ENCODE measurements at regions not wholly inside any gene's neighbourhood (a gene's known extent, or its start where the extent isn't known, plus 50 kb on each side); places are given as distances from the start of the nearest gene placed in this dataset.

DNA sequence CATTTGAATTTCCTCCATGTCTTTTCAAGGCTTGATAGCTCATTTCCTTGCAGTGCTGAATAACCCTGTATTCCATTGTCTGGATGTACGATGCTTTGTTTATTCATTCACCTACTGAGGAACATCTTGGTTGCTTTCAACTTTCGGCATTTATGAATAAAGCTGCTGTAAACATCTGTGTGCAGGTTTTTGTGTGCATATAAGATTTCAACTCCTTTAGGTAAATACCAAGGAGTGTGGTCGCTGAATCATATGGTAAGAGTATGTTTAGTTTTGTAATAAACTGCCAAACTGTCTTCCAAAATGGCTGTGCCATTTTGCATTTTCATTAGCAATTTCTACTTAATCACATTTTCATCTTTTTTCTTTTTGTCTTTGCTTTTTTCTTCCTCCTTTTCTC, 327.7 kb upstream of the TBX3 start (continued):
- TF ChIP-seq, protein P1, sequence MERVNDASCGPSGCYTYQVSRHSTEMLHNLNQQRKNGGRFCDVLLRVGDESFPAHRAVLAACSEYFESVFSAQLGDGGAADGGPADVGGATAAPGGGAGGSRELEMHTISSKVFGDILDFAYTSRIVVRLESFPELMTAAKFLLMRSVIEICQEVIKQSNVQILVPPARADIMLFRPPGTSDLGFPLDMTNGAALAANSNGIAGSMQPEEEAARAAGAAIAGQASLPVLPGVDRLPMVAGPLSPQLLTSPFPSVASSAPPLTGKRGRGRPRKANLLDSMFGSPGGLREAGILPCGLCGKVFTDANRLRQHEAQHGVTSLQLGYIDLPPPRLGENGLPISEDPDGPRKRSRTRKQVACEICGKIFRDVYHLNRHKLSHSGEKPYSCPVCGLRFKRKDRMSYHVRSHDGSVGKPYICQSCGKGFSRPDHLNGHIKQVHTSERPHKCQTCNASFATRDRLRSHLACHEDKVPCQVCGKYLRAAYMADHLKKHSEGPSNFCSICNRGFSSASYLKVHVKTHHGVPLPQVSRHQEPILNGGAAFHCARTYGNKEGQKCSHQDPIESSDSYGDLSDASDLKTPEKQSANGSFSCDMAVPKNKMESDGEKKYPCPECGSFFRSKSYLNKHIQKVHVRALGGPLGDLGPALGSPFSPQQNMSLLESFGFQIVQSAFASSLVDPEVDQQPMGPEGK (CRISPR knock-in tag; IDR thresholded peaks at IDR 0.05; ENCODE audit: borderline replicate concordance), result no peak

DNA sequence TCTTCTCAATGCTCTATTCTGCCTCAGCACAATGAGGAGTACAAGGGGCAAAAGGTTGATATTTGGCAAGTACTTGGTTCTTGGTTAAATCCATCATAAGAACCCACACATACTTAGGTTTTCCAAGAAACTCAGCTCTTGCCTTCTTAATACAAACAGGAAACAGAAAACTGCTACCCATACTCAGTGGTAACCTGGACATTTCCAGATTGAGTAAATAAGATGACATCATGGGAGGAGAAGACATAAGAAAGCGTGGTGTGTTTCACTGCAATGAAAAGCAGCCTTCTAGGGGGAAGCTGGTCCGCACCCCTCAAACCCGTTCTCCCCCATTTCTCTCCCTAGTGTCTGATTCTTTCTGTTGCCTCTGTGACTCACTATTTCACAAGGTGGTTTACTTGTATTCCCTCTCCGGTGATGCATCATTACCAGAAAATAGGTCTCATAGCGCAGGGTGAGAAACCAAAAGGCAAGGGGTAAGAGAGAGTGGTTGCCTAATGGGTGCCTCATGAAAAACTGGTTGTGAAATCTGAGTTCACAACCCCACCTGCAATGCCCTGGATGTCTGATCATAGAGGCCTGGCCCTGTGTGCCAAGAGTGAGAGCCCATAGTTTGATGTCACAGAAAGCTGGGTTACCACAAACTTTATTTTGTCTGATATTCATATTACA, 326.5 kb upstream of the TBX3 start:
- no peak for TF ChIP-seq SNAI2 (CRISPR knock-in tag; IDR thresholded peaks at IDR 0.05)
- no peak for TF ChIP-seq ZNF70 (CRISPR knock-in tag; IDR thresholded peaks at IDR 0.05)
- no peak for TF ChIP-seq TCF4 (CRISPR knock-in tag; IDR thresholded peaks at IDR 0.05; ENCODE audit: borderline replicate concordance)
- TF ChIP-seq ZC3H10 (CRISPR knock-in tag; IDR thresholded peaks at IDR 0.05), result no peak
- TF ChIP-seq, protein P1 (CRISPR knock-in tag; IDR thresholded peaks at IDR 0.05; ENCODE audit: borderline replicate concordance), result no peak
- no peak for TF ChIP-seq ZNF8 (CRISPR knock-in tag; IDR thresholded peaks at IDR 0.05)
- TF ChIP-seq, protein P2, sequence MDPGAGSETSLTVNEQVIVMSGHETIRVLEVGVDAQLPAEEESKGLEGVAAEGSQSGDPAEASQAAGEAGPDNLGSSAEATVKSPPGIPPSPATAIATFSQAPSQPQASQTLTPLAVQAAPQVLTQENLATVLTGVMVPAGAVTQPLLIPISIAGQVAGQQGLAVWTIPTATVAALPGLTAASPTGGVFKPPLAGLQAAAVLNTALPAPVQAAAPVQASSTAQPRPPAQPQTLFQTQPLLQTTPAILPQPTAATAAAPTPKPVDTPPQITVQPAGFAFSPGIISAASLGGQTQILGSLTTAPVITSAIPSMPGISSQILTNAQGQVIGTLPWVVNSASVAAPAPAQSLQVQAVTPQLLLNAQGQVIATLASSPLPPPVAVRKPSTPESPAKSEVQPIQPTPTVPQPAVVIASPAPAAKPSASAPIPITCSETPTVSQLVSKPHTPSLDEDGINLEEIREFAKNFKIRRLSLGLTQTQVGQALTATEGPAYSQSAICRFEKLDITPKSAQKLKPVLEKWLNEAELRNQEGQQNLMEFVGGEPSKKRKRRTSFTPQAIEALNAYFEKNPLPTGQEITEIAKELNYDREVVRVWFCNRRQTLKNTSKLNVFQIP (CRISPR knock-in tag; IDR thresholded peaks at IDR 0.05; ENCODE audit: borderline replicate concordance, low read depth), result no peak
- TF ChIP-seq ISL1 (CRISPR knock-in tag; IDR thresholded peaks at IDR 0.05), result no peak
- TF ChIP-seq TOX (CRISPR knock-in tag; IDR thresholded peaks at IDR 0.05; ENCODE audit: borderline replicate concordance), result no peak
- ATAC-seq, result no peak

DNA sequence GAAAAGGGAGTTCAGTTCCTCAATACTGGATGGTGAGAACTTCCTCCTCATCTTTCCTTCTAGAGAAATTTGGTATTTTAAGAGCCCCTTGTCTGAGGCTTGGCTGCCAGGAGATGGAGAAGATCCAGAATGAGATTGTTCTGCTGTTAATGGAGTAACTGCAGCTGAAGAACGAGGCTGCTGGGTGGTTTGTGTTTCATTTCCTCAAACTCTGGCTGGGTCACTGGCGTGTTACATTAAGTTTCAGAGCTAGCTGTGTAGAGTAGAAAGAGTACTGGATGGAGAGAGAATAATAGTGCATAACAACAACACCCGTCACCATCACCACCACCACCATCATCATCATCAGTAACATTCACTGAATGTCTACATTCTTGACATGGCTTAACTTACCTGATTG, 325.0 kb upstream of the TBX3 start:
- TF ChIP-seq ZNF8 (CRISPR knock-in tag; IDR thresholded peaks at IDR 0.05), result no peak
- TF ChIP-seq RARB (CRISPR knock-in tag; IDR thresholded peaks at IDR 0.05), result no peak
- no peak for ATAC-seq

DNA sequence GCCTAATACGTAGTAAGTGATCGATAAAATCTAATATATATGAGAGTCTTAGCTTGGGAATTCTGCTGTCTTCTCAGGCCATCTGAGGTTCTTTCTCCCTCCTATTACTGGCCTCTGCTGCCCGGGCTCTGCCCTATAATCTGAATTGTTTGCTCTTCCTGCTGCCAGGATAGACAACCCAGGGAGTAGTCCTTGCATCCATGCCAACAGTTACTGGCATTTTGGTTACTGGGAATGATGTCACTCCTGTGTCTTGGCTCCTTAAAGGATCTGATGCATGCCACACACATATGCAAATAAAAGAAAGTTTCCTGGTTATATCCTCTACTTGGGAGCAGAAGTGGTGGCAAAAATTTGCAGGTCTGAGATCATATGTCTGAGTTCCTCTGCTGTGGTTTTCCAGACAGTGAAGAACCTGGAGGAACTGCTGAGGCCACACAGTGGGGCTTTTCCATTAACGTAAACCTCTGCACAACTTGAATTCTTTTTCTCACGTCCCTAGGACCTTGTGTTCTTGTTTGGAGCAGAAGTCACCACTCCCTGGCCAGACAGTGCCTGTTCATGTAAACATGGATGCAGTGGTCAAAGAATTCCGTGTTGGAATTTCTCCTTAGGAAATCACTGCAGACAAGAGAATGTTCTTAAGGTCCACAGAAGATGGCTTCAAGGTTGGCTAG, 320.6 kb upstream of the TBX3 start:
- no peak for ATAC-seq
- no peak for TF ChIP-seq ISL1 (CRISPR knock-in tag; IDR thresholded peaks at IDR 0.05)
- no peak for TF ChIP-seq BACH2 (CRISPR knock-in tag; IDR thresholded peaks at IDR 0.05; ENCODE audit: borderline replicate concordance)
- TF ChIP-seq SNAI2 (CRISPR knock-in tag; IDR thresholded peaks at IDR 0.05), result no peak
- TF ChIP-seq, protein P3, sequence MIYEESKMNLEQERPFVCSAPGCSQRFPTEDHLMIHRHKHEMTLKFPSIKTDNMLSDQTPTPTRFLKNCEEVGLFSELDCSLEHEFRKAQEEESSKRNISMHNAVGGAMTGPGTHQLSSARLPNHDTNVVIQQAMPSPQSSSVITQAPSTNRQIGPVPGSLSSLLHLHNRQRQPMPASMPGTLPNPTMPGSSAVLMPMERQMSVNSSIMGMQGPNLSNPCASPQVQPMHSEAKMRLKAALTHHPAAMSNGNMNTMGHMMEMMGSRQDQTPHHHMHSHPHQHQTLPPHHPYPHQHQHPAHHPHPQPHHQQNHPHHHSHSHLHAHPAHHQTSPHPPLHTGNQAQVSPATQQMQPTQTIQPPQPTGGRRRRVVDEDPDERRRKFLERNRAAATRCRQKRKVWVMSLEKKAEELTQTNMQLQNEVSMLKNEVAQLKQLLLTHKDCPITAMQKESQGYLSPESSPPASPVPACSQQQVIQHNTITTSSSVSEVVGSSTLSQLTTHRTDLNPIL (CRISPR knock-in tag; IDR thresholded peaks at IDR 0.05; ENCODE audit: low read depth), result no peak
- TF ChIP-seq ZNF565 (CRISPR knock-in tag; conservative IDR thresholded peaks at IDR 0.05; ENCODE audit: low read depth), result no peak
- no peak for TF ChIP-seq ZC3H10 (CRISPR knock-in tag; IDR thresholded peaks at IDR 0.05)
- no peak for TF ChIP-seq ZFP3 (CRISPR knock-in tag; IDR thresholded peaks at IDR 0.05)
- TF ChIP-seq CSDC2 (CRISPR knock-in tag; IDR thresholded peaks at IDR 0.05), result no peak
- TF ChIP-seq TCF4 (CRISPR knock-in tag; IDR thresholded peaks at IDR 0.05; ENCODE audit: borderline replicate concordance), result no peak
- no peak for TF ChIP-seq ARNTL (CRISPR knock-in tag; IDR thresholded peaks at IDR 0.05; ENCODE audit: borderline replicate concordance, low read depth)
- TF ChIP-seq, protein P4, sequence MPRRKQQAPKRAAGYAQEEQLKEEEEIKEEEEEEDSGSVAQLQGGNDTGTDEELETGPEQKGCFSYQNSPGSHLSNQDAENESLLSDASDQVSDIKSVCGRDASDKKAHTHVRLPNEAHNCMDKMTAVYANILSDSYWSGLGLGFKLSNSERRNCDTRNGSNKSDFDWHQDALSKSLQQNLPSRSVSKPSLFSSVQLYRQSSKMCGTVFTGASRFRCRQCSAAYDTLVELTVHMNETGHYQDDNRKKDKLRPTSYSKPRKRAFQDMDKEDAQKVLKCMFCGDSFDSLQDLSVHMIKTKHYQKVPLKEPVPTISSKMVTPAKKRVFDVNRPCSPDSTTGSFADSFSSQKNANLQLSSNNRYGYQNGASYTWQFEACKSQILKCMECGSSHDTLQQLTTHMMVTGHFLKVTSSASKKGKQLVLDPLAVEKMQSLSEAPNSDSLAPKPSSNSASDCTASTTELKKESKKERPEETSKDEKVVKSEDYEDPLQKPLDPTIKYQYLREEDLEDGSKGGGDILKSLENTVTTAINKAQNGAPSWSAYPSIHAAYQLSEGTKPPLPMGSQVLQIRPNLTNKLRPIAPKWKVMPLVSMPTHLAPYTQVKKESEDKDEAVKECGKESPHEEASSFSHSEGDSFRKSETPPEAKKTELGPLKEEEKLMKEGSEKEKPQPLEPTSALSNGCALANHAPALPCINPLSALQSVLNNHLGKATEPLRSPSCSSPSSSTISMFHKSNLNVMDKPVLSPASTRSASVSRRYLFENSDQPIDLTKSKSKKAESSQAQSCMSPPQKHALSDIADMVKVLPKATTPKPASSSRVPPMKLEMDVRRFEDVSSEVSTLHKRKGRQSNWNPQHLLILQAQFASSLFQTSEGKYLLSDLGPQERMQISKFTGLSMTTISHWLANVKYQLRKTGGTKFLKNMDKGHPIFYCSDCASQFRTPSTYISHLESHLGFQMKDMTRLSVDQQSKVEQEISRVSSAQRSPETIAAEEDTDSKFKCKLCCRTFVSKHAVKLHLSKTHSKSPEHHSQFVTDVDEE (CRISPR knock-in tag; IDR thresholded peaks at IDR 0.05), result no peak
- TF ChIP-seq ESRRG (CRISPR knock-in tag; IDR thresholded peaks at IDR 0.05), result no peak
- TF ChIP-seq, protein P1 (CRISPR knock-in tag; IDR thresholded peaks at IDR 0.05; ENCODE audit: borderline replicate concordance), result no peak
- no peak for TF ChIP-seq PPARA (CRISPR knock-in tag; IDR thresholded peaks at IDR 0.05; ENCODE audit: borderline replicate concordance)
- no peak for TF ChIP-seq GLIS3 (CRISPR knock-in tag; IDR thresholded peaks at IDR 0.05)
- TF ChIP-seq ZNF70 (CRISPR knock-in tag; IDR thresholded peaks at IDR 0.05), result no peak
- no peak for TF ChIP-seq TOX (CRISPR knock-in tag; IDR thresholded peaks at IDR 0.05; ENCODE audit: borderline replicate concordance)
- TF ChIP-seq, protein P5, sequence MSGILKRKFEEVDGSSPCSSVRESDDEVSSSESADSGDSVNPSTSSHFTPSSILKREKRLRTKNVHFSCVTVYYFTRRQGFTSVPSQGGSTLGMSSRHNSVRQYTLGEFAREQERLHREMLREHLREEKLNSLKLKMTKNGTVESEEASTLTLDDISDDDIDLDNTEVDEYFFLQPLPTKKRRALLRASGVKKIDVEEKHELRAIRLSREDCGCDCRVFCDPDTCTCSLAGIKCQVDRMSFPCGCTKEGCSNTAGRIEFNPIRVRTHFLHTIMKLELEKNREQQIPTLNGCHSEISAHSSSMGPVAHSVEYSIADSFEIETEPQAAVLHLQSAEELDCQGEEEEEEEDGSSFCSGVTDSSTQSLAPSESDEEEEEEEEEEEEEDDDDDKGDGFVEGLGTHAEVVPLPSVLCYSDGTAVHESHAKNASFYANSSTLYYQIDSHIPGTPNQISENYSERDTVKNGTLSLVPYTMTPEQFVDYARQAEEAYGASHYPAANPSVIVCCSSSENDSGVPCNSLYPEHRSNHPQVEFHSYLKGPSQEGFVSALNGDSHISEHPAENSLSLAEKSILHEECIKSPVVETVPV (CRISPR knock-in tag; IDR thresholded peaks at IDR 0.05), result no peak
- TF ChIP-seq ZFP30 (CRISPR knock-in tag; IDR thresholded peaks at IDR 0.05), result no peak
